Mucosa of stomach (tissue), 1 donor: ENCODE measurements at regions not wholly inside any gene's neighbourhood (a gene's known extent, or its start where the extent isn't known, plus 50 kb on each side); places are given as distances from the start of the nearest gene placed in this dataset.

Experiments
- H3K27me3 ChIP-seq: one replicate; pipeline ENCODE4 v1.7.0; 2013; ENCODE audit warnings: mild to moderate bottlenecking, low read length; ENCODE audit not compliant: control insufficient read depth, insufficient read depth
- H3K36me3 ChIP-seq: one replicate; pipeline ENCODE4 v1.7.0; 2013; ENCODE audit warnings: low read length; ENCODE audit not compliant: control insufficient read depth, insufficient read depth
- H3K4me1 ChIP-seq: one replicate; pipeline ENCODE4 v1.7.0; 2013; ENCODE audit warnings: mild to moderate bottlenecking, low read length; ENCODE audit not compliant: control insufficient read depth, insufficient read depth
- H3K4me3 ChIP-seq: one replicate; pipeline ENCODE4 v1.7.0; 2013; ENCODE audit warnings: low read length
- H3K9ac ChIP-seq: one replicate; pipeline ENCODE4 v1.7.0; 2013; ENCODE audit warnings: mild to moderate bottlenecking, low read length, moderate library complexity
- H3K9me3 ChIP-seq: one replicate; pipeline ENCODE4 v1.7.0; 2013; ENCODE audit warnings: mild to moderate bottlenecking, low read length, moderate library complexity; ENCODE audit not compliant: control insufficient read depth
- donor health status: Pancreatic carcinoma.

GRCh38 chr16:85264752-85265151 is 152.5 kb upstream of the CIBAR2 start:
- Histone ChIP-seq H3K27me3 (no peaks in the 10 kb centered on the region), H3K9me3 (no peaks in the 10 kb centered on the region), H3K4me3 (no peak overlapping the region), H3K9ac (no peak overlapping the region), H3K4me1 (no peaks in the 10 kb centered on the region), H3K36me3 (no peaks in the 10 kb centered on the region)

- Histone ChIP-seq H3K9ac (no peak overlapping the region), H3K4me1 (no peaks in the 10 kb centered on the region), H3K36me3 (no peaks in the 10 kb centered on the region), H3K27me3 (no peaks in the 10 kb centered on the region), H3K4me3 (no peak overlapping the region), H3K9me3 (no peaks in the 10 kb centered on the region)
Measured at GRCh38 chr16:85265161-85265784, 153.0 kb upstream of the CIBAR2 start.

GRCh38 chr16:85265810-85266209 is 153.5 kb upstream of the CIBAR2 start:
- Histone ChIP-seq H3K27me3 (no peaks in the 10 kb centered on the region), H3K36me3 (no peaks in the 10 kb centered on the region)

GRCh38 chr16:85266857-85267256 is 154.6 kb upstream of the CIBAR2 start:
- no peaks in the 10 kb centered on the region for H3K9me3 ChIP-seq
- no peaks in the 10 kb centered on the region for H3K36me3 ChIP-seq
- no peaks in the 10 kb centered on the region for H3K27me3 ChIP-seq
- no peak overlapping the region for H3K9ac ChIP-seq
- H3K4me3 ChIP-seq: no peak overlapping the region
- no peaks in the 10 kb centered on the region for H3K4me1 ChIP-seq

More at GRCh38 chr16:85265810-85266209, 153.5 kb upstream of the CIBAR2 start:
- Histone ChIP-seq H3K4me3 (no peak overlapping the region), H3K9ac (no peak overlapping the region), H3K9me3 (no peaks in the 10 kb centered on the region), H3K4me1 (no peaks in the 10 kb centered on the region)

GRCh38 chr16:85267414-85267945 is 155.2 kb upstream of the CIBAR2 start:
- Histone ChIP-seq H3K9ac (no peak overlapping the region), H3K4me3 (no peak overlapping the region), H3K4me1 (no peaks in the 10 kb centered on the region)

GRCh38 chr16:85269165-85269564 is 156.9 kb upstream of the CIBAR2 start:
- Histone ChIP-seq H3K4me3 (no peak overlapping the region), H3K9ac (no peak overlapping the region), H3K27me3 (no peaks in the 10 kb centered on the region), H3K36me3 (no peaks in the 10 kb centered on the region), H3K9me3 (no peaks in the 10 kb centered on the region), H3K4me1 (no peaks in the 10 kb centered on the region)

More at GRCh38 chr16:85267414-85267945, 155.2 kb upstream of the CIBAR2 start:
- Histone ChIP-seq H3K27me3 (no peaks in the 10 kb centered on the region), H3K9me3 (no peaks in the 10 kb centered on the region), H3K36me3 (no peaks in the 10 kb centered on the region)

- no peak overlapping the region for H3K4me3 ChIP-seq
- H3K27me3 ChIP-seq: no peaks in the 10 kb centered on the region
- H3K4me1 ChIP-seq: no peaks in the 10 kb centered on the region
- no peak overlapping the region for H3K9ac ChIP-seq
- no peaks in the 10 kb centered on the region for H3K36me3 ChIP-seq
- no peaks in the 10 kb centered on the region for H3K9me3 ChIP-seq
Measured at GRCh38 chr16:85270374-85270773, 158.1 kb upstream of the CIBAR2 start.

GRCh38 chr16:85271198-85271597 is 158.9 kb upstream of the CIBAR2 start:
- Histone ChIP-seq H3K27me3 (no peaks in the 10 kb centered on the region), H3K4me1 (no peaks in the 10 kb centered on the region), H3K9me3 (no peaks in the 10 kb centered on the region), H3K4me3 (no peak overlapping the region), H3K9ac (no peak overlapping the region), H3K36me3 (no peaks in the 10 kb centered on the region)

- H3K36me3 ChIP-seq: no peaks in the 10 kb centered on the region
- no peak overlapping the region for H3K4me3 ChIP-seq
- no peaks in the 10 kb centered on the region for H3K9me3 ChIP-seq
- H3K27me3 ChIP-seq: no peaks in the 10 kb centered on the region
- H3K9ac ChIP-seq: no peak overlapping the region
- no peaks in the 10 kb centered on the region for H3K4me1 ChIP-seq
Measured at GRCh38 chr16:85273293-85273692, 161.0 kb upstream of the CIBAR2 start.

GRCh38 chr16:85274501-85274900 is 162.2 kb upstream of the CIBAR2 start:
- Histone ChIP-seq H3K4me3 (no peak overlapping the region), H3K27me3 (no peaks in the 10 kb centered on the region), H3K9me3 (no peaks in the 10 kb centered on the region), H3K36me3 (no peaks in the 10 kb centered on the region), H3K4me1 (no peaks in the 10 kb centered on the region), H3K9ac (no peak overlapping the region)

- no peaks in the 10 kb centered on the region for H3K36me3 ChIP-seq
- no peak overlapping the region for H3K4me3 ChIP-seq
- no peak overlapping the region for H3K9ac ChIP-seq
- no peaks in the 10 kb centered on the region for H3K4me1 ChIP-seq
- no peaks in the 10 kb centered on the region for H3K9me3 ChIP-seq
- H3K27me3 ChIP-seq: no peaks in the 10 kb centered on the region
Measured at GRCh38 chr16:85274924-85275323, 162.7 kb upstream of the CIBAR2 start.

GRCh38 chr16:85275533-85276249 is 163.4 kb upstream of the CIBAR2 start:
- no peaks in the 10 kb centered on the region for H3K9me3 ChIP-seq
- H3K36me3 ChIP-seq: no peaks in the 10 kb centered on the region
- H3K4me1 ChIP-seq: no peaks in the 10 kb centered on the region
- no peak overlapping the region for H3K9ac ChIP-seq
- H3K4me3 ChIP-seq: no peak overlapping the region
- no peaks in the 10 kb centered on the region for H3K27me3 ChIP-seq
